HG02642 (cell line): ENCODE measurements at regions not wholly inside any gene's neighbourhood (a gene's known extent, or its start where the extent isn't known, plus 50 kb on each side); places are given as distances from the start of the nearest gene placed in this dataset.
"Not testable (repeated sequence)": the region's sequence is repeated elsewhere in the genome, so short reads cannot be mapped to it uniquely, and the experiment has no call there.

Source experiments
- ATAC-seq: cut with Tn5 transposase; IDR thresholded peaks from one replicate; pipeline ENCODE4 v1.9.1; 2021; ENCODE audit warnings: mild to moderate bottlenecking; ENCODE audit not compliant: unreplicated experiment, poor library complexity

GRCh38 chr9:66152406-66152805 is 415.5 kb downstream of the FOXD4L4 start:
- not testable (repeated sequence) for ATAC-seq

DNA sequence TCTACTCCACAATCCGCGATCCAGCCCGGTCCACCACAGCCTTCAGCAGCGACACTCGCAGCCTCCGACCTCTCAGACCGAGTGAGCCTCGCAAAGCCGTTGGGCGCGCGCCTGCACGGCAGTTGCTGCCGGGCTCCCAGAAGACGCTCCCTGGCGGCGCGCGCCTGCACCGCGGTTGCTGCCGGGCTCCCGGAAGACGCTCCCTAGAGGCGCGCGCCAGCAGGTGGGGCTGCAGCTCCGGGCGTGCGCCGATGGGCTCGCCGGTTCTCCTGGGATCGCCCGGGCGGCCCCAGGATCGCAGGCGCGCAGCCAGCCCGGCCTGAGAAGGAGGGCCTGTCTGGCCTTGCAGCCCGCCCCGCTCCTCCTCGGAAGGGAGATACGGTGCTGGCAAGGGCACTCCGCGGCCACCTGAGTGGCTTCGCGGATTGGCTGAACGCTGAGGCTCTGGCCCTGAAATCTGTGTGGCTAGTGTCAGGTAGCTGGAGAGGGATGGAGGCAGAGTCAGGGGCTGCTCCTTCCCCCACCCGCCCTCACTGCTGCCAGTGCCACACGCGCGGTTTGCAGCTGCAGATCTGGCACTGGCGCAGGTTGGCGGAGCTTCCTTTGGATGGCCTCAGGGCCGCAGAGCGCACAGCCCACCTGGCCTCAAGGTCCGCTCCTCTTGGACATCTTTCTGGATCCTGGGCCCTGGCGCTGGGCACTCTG is 416.2 kb downstream of the FOXD4L4 start:
- ATAC-seq: peak; percentile 100

- not testable (repeated sequence) for ATAC-seq
Measured at GRCh38 chr9:66153971-66154691, 417.2 kb downstream of the FOXD4L4 start.

DNA sequence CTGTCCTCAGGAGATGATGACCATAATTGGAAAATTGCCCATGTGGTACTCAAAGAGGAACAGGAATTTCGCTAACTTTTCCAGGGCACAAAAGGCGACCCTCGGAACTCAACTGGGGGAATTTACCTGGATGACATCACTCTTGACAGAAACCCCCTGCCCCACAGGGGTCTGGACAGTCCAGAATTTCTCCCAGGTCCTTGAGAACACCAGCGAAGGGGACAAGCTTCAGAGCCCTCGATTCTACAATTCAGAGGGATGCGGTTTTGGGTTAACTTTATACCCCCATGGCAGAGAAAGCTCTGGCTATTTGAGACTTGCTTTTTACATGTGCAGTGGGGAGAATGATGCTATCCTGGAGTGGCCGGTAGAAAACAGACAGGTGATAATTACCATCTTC is 445.4 kb downstream of the FOXD4L4 start:
- ATAC-seq: not testable (repeated sequence)

DNA sequence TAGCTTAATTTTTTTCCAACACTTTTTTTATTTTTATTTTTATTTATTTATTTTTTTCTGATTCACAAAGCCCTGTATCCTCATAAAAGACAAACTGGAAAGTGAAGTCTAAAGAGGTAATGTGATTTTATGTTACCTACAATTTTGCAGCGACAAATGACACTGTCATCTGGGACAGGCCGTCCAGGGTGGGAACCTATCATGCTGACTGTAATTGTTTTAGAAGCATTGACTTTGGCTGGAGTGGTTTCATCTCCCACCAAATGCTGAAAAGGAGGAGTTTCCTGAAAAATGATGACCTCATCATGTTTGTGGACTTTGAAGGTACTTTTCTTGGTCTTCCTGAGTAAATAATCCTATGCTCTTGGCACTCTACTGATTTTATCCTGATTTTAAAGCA is 446.7 kb downstream of the FOXD4L4 start:
- ATAC-seq: not testable (repeated sequence)

DNA sequence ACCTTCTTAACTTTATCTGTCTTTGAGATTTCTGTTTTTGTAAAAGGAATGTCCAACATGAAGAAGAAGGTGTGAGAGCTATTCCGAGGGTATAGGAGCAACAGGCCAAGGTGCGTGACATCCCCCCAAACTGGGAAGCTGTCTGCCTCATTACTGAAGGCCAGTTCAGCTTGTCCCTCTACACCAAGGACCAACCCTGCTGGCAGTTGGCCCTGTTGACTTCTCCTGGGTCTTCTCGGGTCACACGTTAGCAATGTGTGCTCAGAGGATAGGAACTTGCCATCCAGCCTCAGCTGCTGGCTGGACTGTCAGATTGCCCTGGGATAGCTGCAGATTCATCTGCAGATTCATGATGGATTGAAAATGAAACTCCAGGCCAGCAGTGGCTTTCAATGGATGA is 460.3 kb downstream of the FOXD4L4 start:
- not testable (repeated sequence) for ATAC-seq

GRCh38 chr9:66198421-66198820 is 461.5 kb downstream of the FOXD4L4 start:
- peak; percentile 71 for ATAC-seq

DNA sequence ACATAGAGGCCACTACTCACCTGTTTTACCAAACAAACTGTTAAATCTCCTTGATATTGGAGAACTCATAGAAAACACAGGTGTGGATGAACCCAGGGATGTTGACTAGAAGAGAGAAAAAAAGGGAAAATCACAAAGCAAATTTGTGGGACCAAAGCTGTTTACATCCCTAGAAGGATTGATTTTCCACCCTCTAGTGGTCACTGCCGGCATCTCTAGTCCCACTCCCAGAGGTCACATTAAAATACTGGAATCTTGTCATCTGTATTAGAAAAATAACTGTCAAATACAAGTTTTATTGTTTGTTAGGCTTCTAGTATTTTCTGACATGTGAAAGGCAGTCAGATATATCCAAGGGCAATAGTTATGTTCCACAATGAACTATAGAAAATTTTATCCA is 469.7 kb downstream of the FOXD4L4 start:
- peak; percentile 81 for ATAC-seq

GRCh38 chr9:66207914-66208313 is 471.0 kb downstream of the FOXD4L4 start:
- not testable (repeated sequence) for ATAC-seq

- ATAC-seq: not testable (repeated sequence)
Measured at GRCh38 chr9:66244763-66245162, 507.8 kb downstream of the FOXD4L4 start.

DNA sequence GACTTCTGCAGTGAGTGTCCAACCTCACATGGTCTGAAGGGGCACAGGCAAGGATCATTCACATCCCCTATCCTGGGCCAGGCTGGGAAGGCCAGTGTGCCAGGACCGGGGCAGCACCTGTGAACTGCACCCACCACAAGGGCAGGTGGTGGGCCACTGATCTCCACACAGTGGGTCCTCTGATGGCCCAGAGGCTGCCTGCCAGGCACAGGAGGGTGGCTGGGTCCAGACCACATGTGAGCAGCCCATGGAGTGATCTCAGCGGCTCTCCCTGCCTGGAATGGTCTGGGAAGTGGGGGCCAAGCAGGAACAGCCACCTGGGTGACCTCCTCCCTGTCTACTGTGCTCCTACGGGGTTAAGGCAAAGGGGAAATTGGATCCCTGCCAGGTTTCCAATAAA is 508.5 kb downstream of the FOXD4L4 start:
- not testable (repeated sequence) for ATAC-seq

GRCh38 chr9:66257581-66257980 is 520.6 kb downstream of the FOXD4L4 start:
- not testable (repeated sequence) for ATAC-seq

GRCh38 chr9:66261576-66261975 is 524.6 kb downstream of the FOXD4L4 start:
- ATAC-seq: not testable (repeated sequence)

GRCh38 chr9:66263621-66264020 is 526.7 kb downstream of the FOXD4L4 start:
- ATAC-seq: not testable (repeated sequence)

DNA sequence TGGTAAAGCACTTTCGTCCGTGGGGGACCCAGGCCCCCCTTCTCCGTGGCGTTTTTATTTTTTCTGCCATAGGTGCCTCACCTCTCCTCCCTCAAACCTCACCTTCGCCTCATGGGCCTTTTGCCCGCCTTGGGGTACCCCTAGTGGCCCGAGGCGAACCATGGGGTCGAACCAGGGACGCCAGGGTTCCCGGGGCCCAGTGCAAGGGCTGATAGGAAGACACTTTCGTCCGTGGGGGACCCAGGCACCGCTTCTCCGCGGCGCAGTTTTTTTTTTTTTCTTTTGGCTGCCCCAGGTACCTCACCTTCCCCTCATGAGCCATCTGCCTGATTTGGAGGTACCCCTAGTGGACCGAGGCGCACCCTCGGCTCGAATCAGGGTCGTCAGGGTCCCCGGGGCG is 527.8 kb downstream of the FOXD4L4 start:
- ATAC-seq: not testable (repeated sequence)

GRCh38 chr9:66266202-66266601 is 529.3 kb downstream of the FOXD4L4 start:
- ATAC-seq: not testable (repeated sequence)

GRCh38 chr9:66266856-66267430 is 530.0 kb downstream of the FOXD4L4 start:
- ATAC-seq: not testable (repeated sequence)

DNA sequence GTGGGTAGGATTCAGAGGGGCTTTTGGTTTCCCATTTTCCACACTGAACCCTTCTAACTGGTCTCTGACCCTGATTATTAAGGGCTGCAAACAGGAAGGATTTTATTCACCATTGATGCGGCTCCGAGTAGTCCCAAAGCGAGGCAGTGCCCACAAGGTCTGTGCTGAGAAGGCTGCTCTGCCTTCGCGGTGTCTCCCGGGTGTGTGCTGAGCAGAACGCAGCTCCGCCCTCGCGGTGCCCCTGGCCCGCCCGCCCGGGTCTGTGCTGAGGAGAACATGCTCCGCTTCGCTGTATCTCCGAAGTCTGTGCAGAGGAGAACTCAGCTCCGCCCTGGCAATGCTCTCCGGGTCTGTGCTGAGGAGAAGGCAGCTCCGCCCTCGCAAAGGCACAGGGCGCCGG is 530.7 kb downstream of the FOXD4L4 start:
- not testable (repeated sequence) for ATAC-seq

DNA sequence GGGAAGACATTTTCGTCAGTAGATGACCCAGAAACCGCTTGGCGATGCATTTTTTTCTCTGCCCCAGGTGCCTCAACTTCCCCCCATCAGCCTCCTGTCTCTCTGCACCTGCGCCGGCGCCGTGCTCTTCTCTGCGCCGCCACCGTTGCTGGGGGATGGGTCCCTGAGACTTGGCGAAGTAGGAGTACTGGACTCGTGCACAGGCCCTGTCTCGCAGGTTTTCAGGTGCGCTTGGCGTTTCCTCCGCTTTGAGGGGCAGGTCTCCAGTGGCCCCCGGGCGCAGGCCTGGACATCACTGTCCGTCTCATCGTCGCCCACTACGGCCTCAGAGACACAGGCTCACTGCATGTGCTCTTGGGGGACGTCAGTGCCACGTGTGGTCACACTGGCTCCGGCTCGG is 532.1 kb downstream of the FOXD4L4 start:
- not testable (repeated sequence) for ATAC-seq

- ATAC-seq: not testable (repeated sequence)
Measured at GRCh38 chr9:66269783-66270182, 532.8 kb downstream of the FOXD4L4 start.

DNA sequence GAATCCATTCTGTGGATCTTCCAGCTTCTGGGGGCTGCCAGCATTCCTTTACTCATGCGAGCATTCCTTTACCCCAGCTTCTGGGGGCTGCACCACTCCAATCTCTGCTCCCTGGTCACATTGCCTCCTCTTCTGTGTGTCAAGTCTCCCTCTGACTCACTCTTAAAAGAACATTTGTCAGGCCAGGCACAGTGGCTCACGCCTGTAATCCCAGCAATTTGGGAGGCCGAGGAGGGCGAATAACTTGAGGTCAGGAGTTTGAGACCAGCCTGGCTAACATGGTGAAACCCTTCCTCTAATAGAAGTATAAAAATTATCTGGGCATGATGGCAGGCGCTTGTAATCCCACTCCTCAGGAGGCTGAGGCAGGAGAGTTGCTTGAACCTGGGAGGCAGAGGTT is 541.9 kb downstream of the FOXD4L4 start:
- not testable (repeated sequence) for ATAC-seq
